Brain microvascular endothelial cell (primary cell): ENCODE measurements at regions not wholly inside any gene's neighbourhood (a gene's known extent, or its start where the extent isn't known, plus 50 kb on each side); places are given as distances from the start of the nearest gene placed in this dataset.

Experiments
- DNase-seq: peaks from one replicate; pipeline ENCODE4 v3.0.0-alpha.2; 2020
- H3K27ac ChIP-seq: fragments of 250-450 bp; sonication (Bioruptor Pico); 2 replicates; pipeline ENCODE4 v1.5.1; 2020; ENCODE audit warnings: mild to moderate bottlenecking, moderate library complexity
- H3K27me3 ChIP-seq: fragments of 250-450 bp; sonication (Bioruptor Pico); replicated peaks from 2 replicates; pipeline ENCODE4 v1.5.1; 2020; ENCODE audit warnings: mild to moderate bottlenecking
- H3K36me3 ChIP-seq: fragments of 250-450 bp; sonication (Bioruptor Pico); replicated peaks from 2 replicates; pipeline ENCODE4 v1.5.1; 2020; ENCODE audit warnings: mild to moderate bottlenecking
- H3K4me3 ChIP-seq: 2 replicates; pipeline ENCODE4 v1.5.1; 2011; ENCODE audit warnings: low read depth, mild to moderate bottlenecking, control low read depth, low read length, moderate library complexity
- in situ Hi-C: cut with HindIII; loops from 2 replicates; pipeline ENCODE4 v1.10.0; 2017; ENCODE audit warnings: low sequenced_read_pairs, low pct_ligation_motif_present
- TF ChIP-seq, protein P1 (sequence below): IDR thresholded peaks from 2 replicates; pipeline ENCODE4 v1.5.1; 2011; ENCODE audit warnings: low read depth, mild to moderate bottlenecking, moderate library complexity, low read length, control low read depth, inconsistent platforms; ENCODE audit errors: missing control alignments

DNA sequence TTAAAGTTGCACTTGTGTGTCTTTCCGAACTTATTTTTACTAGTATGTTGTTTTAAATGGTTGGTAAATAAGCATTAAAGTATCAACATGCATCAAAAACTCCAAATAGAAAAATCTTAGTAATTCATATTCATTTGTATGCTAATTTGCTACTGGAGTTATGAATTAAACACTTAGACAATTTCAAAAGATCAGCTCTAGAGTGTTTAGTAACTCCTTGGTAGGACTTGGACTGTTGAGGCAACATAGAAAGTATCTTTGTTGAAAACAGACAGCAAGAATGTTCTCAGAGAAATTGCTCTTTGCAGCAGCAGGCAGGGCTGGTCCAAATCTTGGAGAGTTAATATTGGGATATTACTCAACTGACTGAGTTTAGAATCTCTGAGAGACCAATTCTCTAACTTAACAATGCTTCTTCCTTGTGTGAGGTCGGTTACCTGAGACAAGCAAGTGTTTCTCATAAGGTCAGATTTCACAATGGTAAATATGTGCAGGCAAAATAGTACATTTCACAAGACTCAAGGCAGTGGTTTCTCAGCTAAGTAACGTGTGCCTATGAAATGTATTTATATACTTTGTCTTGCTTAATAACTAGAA, 147.8 kb upstream of the IL12A start:
- Histone ChIP-seq H3K27me3 (no peaks in the 10 kb centered on the region), H3K27ac (no peak overlapping the region), H3K4me3 (no peak overlapping the region), H3K36me3 (no peaks in the 10 kb centered on the region)
- TF ChIP-seq, protein P1, sequence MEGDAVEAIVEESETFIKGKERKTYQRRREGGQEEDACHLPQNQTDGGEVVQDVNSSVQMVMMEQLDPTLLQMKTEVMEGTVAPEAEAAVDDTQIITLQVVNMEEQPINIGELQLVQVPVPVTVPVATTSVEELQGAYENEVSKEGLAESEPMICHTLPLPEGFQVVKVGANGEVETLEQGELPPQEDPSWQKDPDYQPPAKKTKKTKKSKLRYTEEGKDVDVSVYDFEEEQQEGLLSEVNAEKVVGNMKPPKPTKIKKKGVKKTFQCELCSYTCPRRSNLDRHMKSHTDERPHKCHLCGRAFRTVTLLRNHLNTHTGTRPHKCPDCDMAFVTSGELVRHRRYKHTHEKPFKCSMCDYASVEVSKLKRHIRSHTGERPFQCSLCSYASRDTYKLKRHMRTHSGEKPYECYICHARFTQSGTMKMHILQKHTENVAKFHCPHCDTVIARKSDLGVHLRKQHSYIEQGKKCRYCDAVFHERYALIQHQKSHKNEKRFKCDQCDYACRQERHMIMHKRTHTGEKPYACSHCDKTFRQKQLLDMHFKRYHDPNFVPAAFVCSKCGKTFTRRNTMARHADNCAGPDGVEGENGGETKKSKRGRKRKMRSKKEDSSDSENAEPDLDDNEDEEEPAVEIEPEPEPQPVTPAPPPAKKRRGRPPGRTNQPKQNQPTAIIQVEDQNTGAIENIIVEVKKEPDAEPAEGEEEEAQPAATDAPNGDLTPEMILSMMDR, result no peak
- DNase-seq, result no peak
- in situ Hi-C loops, result no loop called here

DNA sequence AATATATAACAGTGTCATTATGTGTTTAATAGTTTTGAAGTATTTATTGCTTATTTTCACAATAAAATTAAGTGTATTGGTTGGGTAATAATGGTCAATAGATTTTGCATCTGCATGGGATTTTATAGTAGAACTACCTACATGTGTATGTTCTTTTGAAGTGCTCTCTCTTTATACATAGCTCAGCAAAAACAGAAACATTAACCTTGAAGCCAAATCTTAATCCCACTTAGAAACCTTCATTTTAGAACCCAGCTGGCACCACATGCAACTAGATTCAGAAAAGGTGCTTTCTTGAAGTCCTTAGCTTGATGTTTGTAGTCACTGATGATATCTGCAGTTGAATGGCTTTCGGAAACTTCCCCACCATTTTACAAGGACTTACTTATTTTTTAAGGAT, 146.9 kb upstream of the IL12A start:
- no peaks in the 10 kb centered on the region for H3K27me3 ChIP-seq
- H3K4me3 ChIP-seq, result no peak overlapping the region
- H3K36me3 ChIP-seq, result no peaks in the 10 kb centered on the region
- H3K27ac ChIP-seq, result no peak overlapping the region
- no peak for DNase-seq
- in situ Hi-C loops, result no loop called here
- TF ChIP-seq, protein P1, result no peak

DNA sequence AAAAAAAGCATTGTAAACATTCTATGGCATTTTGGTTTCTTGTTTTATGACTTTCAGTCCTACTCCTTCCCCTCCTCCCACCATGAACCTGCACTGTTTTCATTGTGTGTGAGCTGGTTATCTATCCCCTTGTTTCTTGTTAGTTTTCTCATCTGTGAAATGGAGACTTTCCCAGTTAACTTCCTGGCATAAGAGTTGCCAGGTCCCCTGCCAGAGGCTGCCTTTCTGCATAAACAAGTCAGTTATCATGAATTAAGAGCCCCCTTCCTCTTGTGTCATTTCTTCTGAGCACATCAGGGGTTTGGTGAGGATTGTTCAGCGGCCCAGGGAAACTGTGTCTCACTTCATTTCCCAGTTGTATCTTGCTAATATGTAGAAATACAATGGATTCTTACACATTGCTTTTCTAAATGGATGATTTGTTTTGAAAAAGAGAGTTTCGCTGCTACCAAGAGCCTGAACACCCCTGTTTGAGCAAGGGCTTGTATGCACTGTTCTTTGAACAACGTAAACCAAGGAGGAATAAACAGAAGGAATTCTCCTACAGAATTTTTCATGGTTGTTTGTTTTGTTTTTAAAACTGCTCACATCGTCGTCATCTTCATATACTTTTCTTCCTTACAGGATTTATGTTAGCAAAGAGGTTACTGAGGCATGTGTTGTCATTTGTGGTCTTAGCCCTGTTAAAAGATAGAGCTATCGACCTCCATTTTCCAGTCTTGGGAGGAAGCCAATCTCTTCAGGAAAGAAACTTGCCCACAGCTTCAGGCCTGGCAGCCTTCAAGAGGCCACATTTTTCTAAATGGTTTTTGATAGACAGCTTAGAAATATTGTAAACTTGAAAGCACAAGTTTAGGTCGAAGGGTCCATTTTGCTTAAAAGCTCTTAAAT, 144.6 kb upstream of the IL12A start:
- Histone ChIP-seq H3K36me3 (no peaks in the 10 kb centered on the region), H3K27ac (peak overlapping the region; percentile 53), H3K4me3 (no peak overlapping the region), H3K27me3 (no peaks in the 10 kb centered on the region)
- TF ChIP-seq, protein P1, result no peak
- DNase-seq, result no peak
- in situ Hi-C loops, result no loop called here

DNA sequence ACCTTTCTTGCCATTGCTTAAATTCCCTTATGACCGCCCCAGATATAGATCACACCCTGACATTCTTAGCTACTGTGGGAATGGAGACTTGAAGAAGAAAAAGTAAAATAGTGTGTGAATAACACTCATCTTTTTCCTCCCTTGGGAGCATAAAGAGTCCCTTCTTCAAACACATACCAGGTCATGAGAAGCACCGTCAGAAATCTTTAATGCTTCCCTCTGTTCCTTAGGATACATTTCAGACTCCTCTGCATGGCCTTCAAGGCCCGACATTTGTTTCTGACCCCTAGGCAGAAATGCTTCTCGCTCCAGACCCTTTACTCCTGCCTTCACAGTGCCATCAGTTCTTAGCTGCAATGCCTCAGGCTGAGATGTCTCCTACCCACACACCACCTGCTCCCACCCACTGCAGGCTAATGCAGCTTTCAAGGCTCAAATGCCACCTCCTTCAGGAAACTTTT, 143.8 kb upstream of the IL12A start:
- in situ Hi-C loops, result no loop called here
- no peak overlapping the region for H3K4me3 ChIP-seq
- no peak for DNase-seq
- TF ChIP-seq, protein P1, result no peak
- no peaks in the 10 kb centered on the region for H3K36me3 ChIP-seq
- H3K27me3 ChIP-seq, result no peaks in the 10 kb centered on the region
- H3K27ac ChIP-seq, result peak overlapping the region; percentile 53

DNA sequence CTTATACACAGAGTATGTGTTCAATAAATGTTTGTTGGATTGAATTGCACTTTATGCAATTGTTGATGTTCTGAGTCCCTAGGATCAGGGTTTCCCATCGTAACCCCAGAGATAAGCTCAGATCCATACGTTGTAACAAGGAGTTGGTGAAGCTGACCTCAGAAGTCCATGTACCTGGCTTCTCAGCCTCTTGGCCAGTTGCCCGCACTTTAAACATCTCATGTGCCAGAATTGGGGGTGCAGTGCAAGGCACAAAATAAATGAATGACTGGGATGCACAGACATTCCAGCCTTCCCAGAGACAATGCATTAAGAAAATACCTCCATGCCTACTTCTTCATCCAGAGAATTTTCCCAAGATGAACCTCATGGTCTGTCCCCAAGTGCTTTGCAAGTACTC, 142.9 kb upstream of the IL12A start:
- Histone ChIP-seq H3K4me3 (no peak overlapping the region), H3K27me3 (no peaks in the 10 kb centered on the region), H3K36me3 (no peaks in the 10 kb centered on the region), H3K27ac (no peak overlapping the region)
- TF ChIP-seq, protein P1, result no peak
- DNase-seq, result no peak
- in situ Hi-C loops, result no loop called here
